Ectodermal cell (in vitro differentiated cells): ENCODE measurements at regions not wholly inside any gene's neighbourhood (a gene's known extent, or its start where the extent isn't known, plus 50 kb on each side); places are given as distances from the start of the nearest gene placed in this dataset.

Source experiments
- H3K27ac ChIP-seq: 2 replicates; pipeline ENCODE4 v1.7.0; 2013; ENCODE audit warnings: mild to moderate bottlenecking, low read depth, low read length; ENCODE audit not compliant: insufficient read depth, poor library complexity, severe bottlenecking
- H3K27me3 ChIP-seq: 2 replicates; pipeline ENCODE4 v1.7.0; 2013; ENCODE audit warnings: mild to moderate bottlenecking, low read length; ENCODE audit not compliant: insufficient read depth, control insufficient read depth, poor library complexity, severe bottlenecking
- H3K36me3 ChIP-seq: one replicate; pipeline ENCODE4 v1.7.0; 2013; ENCODE audit warnings: low read length; ENCODE audit not compliant: control insufficient read depth, insufficient read depth
- H3K4me1 ChIP-seq: one replicate; pipeline ENCODE4 v1.7.0; 2013; ENCODE audit warnings: low read length; ENCODE audit not compliant: control insufficient read depth, insufficient read depth
- H3K4me3 ChIP-seq: 2 replicates; pipeline ENCODE4 v1.7.0; 2013; ENCODE audit warnings: low read depth, low read length, control low read depth; ENCODE audit not compliant: insufficient read depth
- H3K9me3 ChIP-seq: 2 replicates; pipeline ENCODE4 v1.7.0; 2013; ENCODE audit warnings: mild to moderate bottlenecking, low read length, moderate library complexity; ENCODE audit not compliant: control insufficient read depth
- WGBS, 2 experiments: methylation state at CpG; one replicate each; pipeline ENCODE4 v1.1.7; 2013; ENCODE audit warnings: missing lambda C conversion rate in 2 of 2; 5-methylcytosine and 5-hydroxymethylcytosine counted together

DNA sequence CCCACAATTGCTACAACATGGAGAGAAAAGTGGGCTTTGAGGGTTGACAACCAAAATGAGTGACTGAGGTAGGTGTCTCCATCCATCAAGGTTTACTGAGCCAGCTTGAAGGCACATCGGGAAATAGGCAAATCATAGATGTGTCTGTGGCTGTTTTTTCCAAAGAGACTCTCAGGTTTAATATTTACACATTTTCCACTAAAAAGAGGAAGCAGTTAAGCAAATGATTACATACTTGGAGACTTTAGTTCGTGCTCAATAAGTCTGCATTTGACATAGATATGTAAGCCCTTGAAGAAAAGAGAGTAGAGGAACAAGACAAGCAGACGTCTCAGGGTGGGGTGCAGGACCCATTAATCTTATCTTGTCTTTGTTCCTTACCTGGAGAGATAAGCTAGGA is 148.9 kb upstream of the COX10 start:
- Histone ChIP-seq H3K4me1 (peaks cover 5% of the 10 kb centered on the region), H3K36me3 (no peaks in the 10 kb centered on the region), H3K27ac (no peak overlapping the region), H3K9me3 (no peaks in the 10 kb centered on the region), H3K4me3 (no peak overlapping the region), H3K27me3 (no peaks in the 10 kb centered on the region)
- 91 to 95% methylated on average over 3 of the region's 3 CpGs for WGBS, 2 experiments

- H3K27me3 ChIP-seq: no peaks in the 10 kb centered on the region
- no peaks in the 10 kb centered on the region for H3K9me3 ChIP-seq
- H3K27ac ChIP-seq: no peak overlapping the region
- H3K36me3 ChIP-seq: no peaks in the 10 kb centered on the region
- 81 to 82% methylated on average over 19 of the region's 19 CpGs for WGBS, 2 experiments
- H3K4me3 ChIP-seq: no peak overlapping the region
- H3K4me1 ChIP-seq: peaks cover 5% of the 10 kb centered on the region
Measured at GRCh38 chr17:13921841-13922776, 147.2 kb upstream of the COX10 start.

DNA sequence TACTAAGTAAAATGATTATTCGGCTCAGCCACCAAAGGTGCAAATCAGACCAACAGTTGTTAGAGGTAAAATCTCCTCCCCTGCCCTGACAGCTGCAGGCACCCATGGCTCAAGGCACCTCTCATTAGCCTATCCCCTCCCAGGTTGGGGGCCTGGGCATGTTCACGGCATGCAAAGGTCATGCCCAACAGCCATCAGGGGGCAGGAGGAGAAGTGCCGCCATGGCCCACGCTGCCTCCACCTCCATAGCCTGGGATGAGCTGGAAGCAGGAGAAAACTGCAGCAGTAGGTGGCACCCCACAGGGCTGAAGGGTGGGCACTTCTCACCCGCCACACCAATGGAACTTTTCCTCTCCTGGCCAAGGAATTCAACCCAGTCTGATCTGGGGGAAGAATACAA is 146.4 kb upstream of the COX10 start:
- no peaks in the 10 kb centered on the region for H3K27me3 ChIP-seq
- 83 to 88% methylated on average over 5 of the region's 5 CpGs for WGBS, 2 experiments
- peaks cover 5% of the 10 kb centered on the region for H3K4me1 ChIP-seq
- H3K27ac ChIP-seq: no peak overlapping the region
- H3K9me3 ChIP-seq: no peaks in the 10 kb centered on the region
- H3K4me3 ChIP-seq: no peak overlapping the region
- no peaks in the 10 kb centered on the region for H3K36me3 ChIP-seq

- no peak overlapping the region for H3K27ac ChIP-seq
- no peaks in the 10 kb centered on the region for H3K36me3 ChIP-seq
- WGBS, 2 experiments: 92 to 94% methylated on average over 5 of the region's 5 CpGs
- H3K4me3 ChIP-seq: no peak overlapping the region
- no peaks in the 10 kb centered on the region for H3K9me3 ChIP-seq
- no peaks in the 10 kb centered on the region for H3K4me1 ChIP-seq
- no peaks in the 10 kb centered on the region for H3K27me3 ChIP-seq
Measured at GRCh38 chr17:13925579-13925978, 143.7 kb upstream of the COX10 start.

GRCh38 chr17:13931111-13931526 is 138.2 kb upstream of the COX10 start:
- Histone ChIP-seq H3K36me3 (no peaks in the 10 kb centered on the region), H3K4me3 (no peak overlapping the region), H3K27ac (no peak overlapping the region), H3K4me1 (no peaks in the 10 kb centered on the region), H3K9me3 (no peaks in the 10 kb centered on the region), H3K27me3 (no peaks in the 10 kb centered on the region)
- 92 to 96% methylated on average over 3 of the region's 3 CpGs for WGBS, 2 experiments

DNA sequence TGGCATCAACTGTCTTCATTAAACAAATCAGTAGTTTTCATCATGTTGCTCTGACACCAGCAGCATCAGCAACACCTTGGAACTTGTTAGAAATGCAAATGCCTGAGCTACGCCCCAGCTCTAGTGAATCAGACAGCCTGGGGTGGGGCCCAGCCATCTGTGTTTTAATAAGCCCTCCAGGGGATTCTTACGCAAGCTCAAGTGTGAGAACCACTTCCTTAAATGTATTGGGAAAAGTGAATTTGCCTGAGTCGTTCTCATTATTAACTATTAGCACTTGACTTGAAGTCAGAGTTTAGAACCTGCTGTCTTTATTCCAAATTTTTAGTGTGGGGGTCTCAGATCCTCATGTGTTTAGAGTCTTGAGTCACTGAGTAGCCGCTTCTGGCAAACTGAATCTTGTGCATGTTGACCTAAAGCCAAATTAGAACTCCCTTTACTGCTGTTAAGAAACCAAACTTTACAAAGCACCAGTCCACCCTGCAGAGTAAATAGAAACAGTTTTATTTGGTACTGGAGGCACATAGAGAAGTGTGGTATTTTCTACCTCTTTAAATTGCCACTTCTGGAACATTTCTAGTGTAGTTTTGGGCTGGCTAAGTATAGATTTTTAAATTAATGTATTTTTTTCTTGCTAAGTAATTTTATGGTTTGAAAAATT is 137.4 kb upstream of the COX10 start:
- no peaks in the 10 kb centered on the region for H3K27me3 ChIP-seq
- no peaks in the 10 kb centered on the region for H3K36me3 ChIP-seq
- no peaks in the 10 kb centered on the region for H3K9me3 ChIP-seq
- 68 to 81% methylated on average over 4 of the region's 4 CpGs for WGBS, 2 experiments
- H3K27ac ChIP-seq: no peak overlapping the region
- H3K4me3 ChIP-seq: no peak overlapping the region
- H3K4me1 ChIP-seq: no peaks in the 10 kb centered on the region

- Histone ChIP-seq H3K9me3 (no peaks in the 10 kb centered on the region), H3K36me3 (no peaks in the 10 kb centered on the region), H3K27ac (no peak overlapping the region), H3K27me3 (no peaks in the 10 kb centered on the region), H3K4me1 (no peaks in the 10 kb centered on the region), H3K4me3 (no peak overlapping the region)
- WGBS, 2 experiments: 75 to 76% methylated on average over 8 of the region's 8 CpGs
Measured at GRCh38 chr17:13933441-13934276, 135.6 kb upstream of the COX10 start.

- WGBS, 2 experiments: 31 to 37% methylated on average over 1 of the region's 1 CpG
- H3K9me3 ChIP-seq: no peaks in the 10 kb centered on the region
- H3K36me3 ChIP-seq: no peaks in the 10 kb centered on the region
- H3K4me3 ChIP-seq: no peak overlapping the region
- H3K27ac ChIP-seq: no peak overlapping the region
- H3K4me1 ChIP-seq: no peaks in the 10 kb centered on the region
- H3K27me3 ChIP-seq: no peaks in the 10 kb centered on the region
Measured at GRCh38 chr17:13939222-13939621, 130.1 kb upstream of the COX10 start.

GRCh38 chr17:13940858-13941665 is 128.2 kb upstream of the COX10 start:
- WGBS, 2 experiments: 92 to 94% methylated on average over 3 of the region's 3 CpGs
- H3K4me1 ChIP-seq: no peaks in the 10 kb centered on the region
- H3K36me3 ChIP-seq: no peaks in the 10 kb centered on the region
- no peak overlapping the region for H3K27ac ChIP-seq
- H3K27me3 ChIP-seq: no peaks in the 10 kb centered on the region
- H3K4me3 ChIP-seq: no peak overlapping the region
- H3K9me3 ChIP-seq: no peaks in the 10 kb centered on the region
